ENCODE measurements at regions not wholly inside any gene's neighbourhood (a gene's known extent, or its start where the extent isn't known, plus 50 kb on each side); places are given as distances from the start of the nearest gene placed in this dataset.
A peak's percentile ranks its signal among the peaks of the same experiment; 100 is the strongest.

GRCh38 chr10:90328896-90329295, 528.9 kb downstream of the HTR7 start:
- H3K4me3 ChIP-seq (ENCODE audit: low read depth, low read length): no peak overlapping the region
- DNase-seq (ENCODE audit: low read depth): no peak
- TF ChIP-seq, protein P1, sequence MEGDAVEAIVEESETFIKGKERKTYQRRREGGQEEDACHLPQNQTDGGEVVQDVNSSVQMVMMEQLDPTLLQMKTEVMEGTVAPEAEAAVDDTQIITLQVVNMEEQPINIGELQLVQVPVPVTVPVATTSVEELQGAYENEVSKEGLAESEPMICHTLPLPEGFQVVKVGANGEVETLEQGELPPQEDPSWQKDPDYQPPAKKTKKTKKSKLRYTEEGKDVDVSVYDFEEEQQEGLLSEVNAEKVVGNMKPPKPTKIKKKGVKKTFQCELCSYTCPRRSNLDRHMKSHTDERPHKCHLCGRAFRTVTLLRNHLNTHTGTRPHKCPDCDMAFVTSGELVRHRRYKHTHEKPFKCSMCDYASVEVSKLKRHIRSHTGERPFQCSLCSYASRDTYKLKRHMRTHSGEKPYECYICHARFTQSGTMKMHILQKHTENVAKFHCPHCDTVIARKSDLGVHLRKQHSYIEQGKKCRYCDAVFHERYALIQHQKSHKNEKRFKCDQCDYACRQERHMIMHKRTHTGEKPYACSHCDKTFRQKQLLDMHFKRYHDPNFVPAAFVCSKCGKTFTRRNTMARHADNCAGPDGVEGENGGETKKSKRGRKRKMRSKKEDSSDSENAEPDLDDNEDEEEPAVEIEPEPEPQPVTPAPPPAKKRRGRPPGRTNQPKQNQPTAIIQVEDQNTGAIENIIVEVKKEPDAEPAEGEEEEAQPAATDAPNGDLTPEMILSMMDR (IDR thresholded peaks at IDR 0.05; ENCODE audit: insufficient read depth, low read length, severe bottlenecking): no peak
- H3K36me3 ChIP-seq (ENCODE audit: control insufficient read depth, insufficient read depth, low read length): no peaks in the 10 kb centered on the region
- FAIRE-seq: no peak
- H3K27me3 ChIP-seq (ENCODE audit: control insufficient read depth, insufficient read depth, low read length): no peaks in the 10 kb centered on the region

DNA sequence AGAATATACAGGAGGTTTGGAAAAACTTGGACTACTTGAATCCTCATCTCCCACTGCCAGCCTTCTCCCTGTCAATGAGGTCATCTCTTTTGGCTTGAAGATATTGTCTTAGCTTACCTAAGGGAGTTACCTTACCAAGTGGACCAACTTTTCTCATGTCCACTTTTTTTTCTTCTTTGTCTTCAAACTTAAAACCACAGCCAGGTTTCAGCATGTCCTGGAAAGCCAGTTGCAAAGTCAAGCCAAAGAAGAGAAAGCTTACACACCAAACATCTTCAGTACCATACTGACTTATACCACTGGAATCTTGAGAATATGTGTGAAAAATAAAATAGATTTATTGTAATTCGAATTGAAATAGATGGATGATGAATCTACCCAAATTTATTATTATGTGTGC, 520.5 kb downstream of the HTR7 start:
- peak; percentile 6 for DNase-seq (ENCODE audit: low read depth)
- TF ChIP-seq, protein P1 (IDR thresholded peaks at IDR 0.05; ENCODE audit: insufficient read depth, low read length, severe bottlenecking): no peak
- Histone ChIP-seq H3K27me3 (ENCODE audit: control insufficient read depth, insufficient read depth, low read length) (no peaks in the 10 kb centered on the region), H3K4me3 (ENCODE audit: low read depth, low read length) (no peak overlapping the region), H3K36me3 (ENCODE audit: control insufficient read depth, insufficient read depth, low read length) (no peaks in the 10 kb centered on the region)
- no peak for FAIRE-seq

GRCh38 chr10:90342480-90342879, 515.4 kb downstream of the HTR7 start:
- FAIRE-seq: no peak
- TF ChIP-seq, protein P1 (IDR thresholded peaks at IDR 0.05; ENCODE audit: insufficient read depth, low read length, severe bottlenecking): no peak

GRCh38 chr10:90344226-90344625, 513.6 kb downstream of the HTR7 start:
- FAIRE-seq: no peak
- H3K4me3 ChIP-seq (ENCODE audit: low read depth, low read length): no peak overlapping the region
- no peaks in the 10 kb centered on the region for H3K36me3 ChIP-seq (ENCODE audit: control insufficient read depth, insufficient read depth, low read length)
- TF ChIP-seq, protein P1 (IDR thresholded peaks at IDR 0.05; ENCODE audit: insufficient read depth, low read length, severe bottlenecking): no peak
- H3K27me3 ChIP-seq (ENCODE audit: control insufficient read depth, insufficient read depth, low read length): no peaks in the 10 kb centered on the region
- DNase-seq (ENCODE audit: low read depth): peak; percentile 23

More at GRCh38 chr10:90342480-90342879, 515.4 kb downstream of the HTR7 start:
- no peaks in the 10 kb centered on the region for H3K27me3 ChIP-seq (ENCODE audit: control insufficient read depth, insufficient read depth, low read length)
- no peak for DNase-seq (ENCODE audit: low read depth)
- no peaks in the 10 kb centered on the region for H3K36me3 ChIP-seq (ENCODE audit: control insufficient read depth, insufficient read depth, low read length)
- H3K4me3 ChIP-seq (ENCODE audit: low read depth, low read length): no peak overlapping the region

DNA sequence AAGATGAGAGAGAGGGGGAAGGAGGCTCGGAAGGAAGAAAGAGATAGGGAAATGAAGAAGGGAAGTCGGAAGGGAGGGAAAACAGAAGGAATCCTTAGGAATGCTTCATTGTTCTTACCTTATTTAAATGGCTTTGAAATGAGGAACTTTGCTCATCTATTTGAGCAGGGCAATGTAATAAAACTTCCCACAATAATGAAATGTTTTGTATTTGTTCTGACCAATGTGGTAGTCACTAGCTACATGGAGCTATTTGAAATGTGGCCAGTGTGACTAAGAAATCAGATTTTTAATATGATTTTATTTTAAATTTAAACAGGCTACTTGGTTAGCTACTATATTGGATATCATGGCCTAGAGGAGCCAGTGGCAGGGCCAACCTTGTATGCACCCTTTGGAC, 510.6 kb downstream of the HTR7 start:
- TF ChIP-seq, protein P1 (IDR thresholded peaks at IDR 0.05; ENCODE audit: insufficient read depth, low read length, severe bottlenecking): no peak
- FAIRE-seq (no peak), DNase-seq (ENCODE audit: low read depth) (no peak)
- no peak overlapping the region for H3K4me3 ChIP-seq (ENCODE audit: low read depth, low read length)
- no peaks in the 10 kb centered on the region for H3K36me3 ChIP-seq (ENCODE audit: control insufficient read depth, insufficient read depth, low read length)
- H3K27me3 ChIP-seq (ENCODE audit: control insufficient read depth, insufficient read depth, low read length): no peaks in the 10 kb centered on the region

GRCh38 chr10:90350122-90350521, 507.7 kb downstream of the HTR7 start:
- Histone ChIP-seq H3K36me3 (ENCODE audit: control insufficient read depth, insufficient read depth, low read length) (no peaks in the 10 kb centered on the region), H3K27me3 (ENCODE audit: control insufficient read depth, insufficient read depth, low read length) (no peaks in the 10 kb centered on the region), H3K4me3 (ENCODE audit: low read depth, low read length) (no peak overlapping the region)
- TF ChIP-seq, protein P1 (IDR thresholded peaks at IDR 0.05; ENCODE audit: insufficient read depth, low read length, severe bottlenecking): no peak
- FAIRE-seq (no peak), DNase-seq (ENCODE audit: low read depth) (no peak)
